Fibroblast of villous mesenchyme (primary cell): ENCODE measurements at regions not wholly inside any gene's neighbourhood (a gene's known extent, or its start where the extent isn't known, plus 50 kb on each side); places are given as distances from the start of the nearest gene placed in this dataset.
A peak's percentile ranks its signal among the peaks of the same experiment; 100 is the strongest.

Experiments
- DNase-seq: peaks from one replicate; pipeline ENCODE4 v3.0.0-alpha.2; 2010; ENCODE audit warnings: low read depth
- H3K4me3 ChIP-seq: 2 replicates; pipeline ENCODE4 v1.5.1; 2011; ENCODE audit warnings: low read depth, mild to moderate bottlenecking, low read length
- CTCF ChIP-seq: IDR thresholded peaks from 2 replicates; pipeline ENCODE4 v1.5.1; 2012; ENCODE audit warnings: low read depth, mild to moderate bottlenecking, low read length; ENCODE audit not compliant: insufficient read depth

GRCh38 chr14:58784931-58785330 is 147.2 kb downstream of the DACT1 start:
- no peak for TF ChIP-seq CTCF
- no peak overlapping the region for H3K4me3 ChIP-seq
- no peak for DNase-seq

GRCh38 chr14:58785701-58786100 is 147.9 kb downstream of the DACT1 start:
- H3K4me3 ChIP-seq, result no peak overlapping the region
- TF ChIP-seq CTCF, result no peak
- DNase-seq, result no peak

- no peak overlapping the region for H3K4me3 ChIP-seq
- DNase-seq, result no peak
- no peak for TF ChIP-seq CTCF
Measured at GRCh38 chr14:58787592-58787991, 149.8 kb downstream of the DACT1 start.

GRCh38 chr14:58788655-58789503 is 151.1 kb downstream of the DACT1 start:
- no peak overlapping the region for H3K4me3 ChIP-seq
- DNase-seq, result no peak
- no peak for TF ChIP-seq CTCF

GRCh38 chr14:58789736-58790135 is 152.0 kb downstream of the DACT1 start:
- DNase-seq, result no peak
- TF ChIP-seq CTCF, result no peak
- H3K4me3 ChIP-seq, result no peak overlapping the region

GRCh38 chr14:58792416-58792815 is 154.7 kb downstream of the DACT1 start:
- H3K4me3 ChIP-seq, result no peak overlapping the region
- TF ChIP-seq CTCF, result no peak
- DNase-seq, result peak; percentile 47
